Ovary (tissue), 7 donors: ENCODE measurements at regions not wholly inside any gene's neighbourhood (a gene's known extent, or its start where the extent isn't known, plus 50 kb on each side); places are given as distances from the start of the nearest gene placed in this dataset.

Experiments
- DNase-seq, 5 donors: peaks; one replicate each; pipeline ENCODE4 v3.0.0-alpha.2; 2019 to 2020
- H3K27ac ChIP-seq, 2 donors: fragments of 200-600 bp; one replicate each; pipeline versions ENCODE4 v1.5.1 to v1.8.0; 2019 to 2022
- H3K27me3 ChIP-seq: fragments of 200-600 bp; one replicate; pipeline ENCODE4 v1.8.0; 2022
- H3K36me3 ChIP-seq: fragments of 200-600 bp; sonication (generic); one replicate; pipeline ENCODE4 v1.5.1; 2019
- H3K4me1 ChIP-seq: one replicate; pipeline ENCODE4 v1.8.1; 2013; ENCODE audit warnings: mild to moderate bottlenecking, moderate library complexity; ENCODE audit not compliant: insufficient read depth
- H3K4me3 ChIP-seq: fragments of 200-600 bp; sonication (generic); one replicate; pipeline ENCODE4 v1.5.1; 2017
- H3K9me3 ChIP-seq, 2 donors: fragments of 200-600 bp in 1 of 2; sonication (generic) in 1 of 2; one replicate each; pipeline versions ENCODE4 v1.5.1 to v1.8.1; 2013 to 2019; ENCODE audit warnings: mild to moderate bottlenecking in 1 of 2, moderate library complexity in 1 of 2
- EP300 ChIP-seq: sonication (generic); formaldehyde crosslinking; IDR thresholded peaks from one replicate; pipeline ENCODE4 v1.6.1; 2017; ENCODE audit warnings: antibody characterized with exemption
- POLR2A ChIP-seq: fragments of 450-650 bp; IDR thresholded peaks from one replicate; pipeline ENCODE4 v1.6.1; 2017; ENCODE audit warnings: antibody characterized with exemption, mild to moderate bottlenecking, moderate library complexity
- WGBS, 3 donors: extraction: QIAGEN DNeasy Blood & Tissue Kit in 1 of 3; methylation state at CpG; one replicate each; pipeline versions ENCODE4 v1.1.5 to v1.1.7; 2013 to 2017; 5-methylcytosine and 5-hydroxymethylcytosine counted together
- intact Hi-C, 4 donors: fragments of 100-400 bp; cut with DNase I; formaldehyde crosslinking; loops; one replicate each; pipeline versions ENCODE4 v1.11.0 to v1.15.1; 2022 to 2023
- TF ChIP-seq, protein P1 (sequence below), 3 donors: fragments of 450-650 bp in 2 of 3; fragments of 200-600 bp in 1 of 3; IDR thresholded peaks; one replicate each; pipeline versions ENCODE4 v1.5.1 to v1.8.0; 2016 to 2022; ENCODE audit warnings: antibody characterized with exemption in 3 of 3, mild to moderate bottlenecking in 1 of 3
- donor health status: DM: no; HTN: no; CAD: no; lungs with moderate emphysema.
- donor health status: DM: no; HTN: no; CAD: no.
- donor health status: Bipolar disorder and iron deficiency.
- donor health status: DM: no; HTN: no; CAD: no.
- donor health status: DM: yes; HTN: yes; CAD: no.

- no peak overlapping the region for H3K27ac ChIP-seq
- no peak for DNase-seq
- WGBS, 3 donors = 82 to 89% (median 83%) methylated on average over 9 of the region's 9 CpGs
- H3K9me3 ChIP-seq = no peaks in the 10 kb centered on the region
- TF ChIP-seq POLR2A = no peak
- TF ChIP-seq EP300 = no peak
- TF ChIP-seq, protein P1, sequence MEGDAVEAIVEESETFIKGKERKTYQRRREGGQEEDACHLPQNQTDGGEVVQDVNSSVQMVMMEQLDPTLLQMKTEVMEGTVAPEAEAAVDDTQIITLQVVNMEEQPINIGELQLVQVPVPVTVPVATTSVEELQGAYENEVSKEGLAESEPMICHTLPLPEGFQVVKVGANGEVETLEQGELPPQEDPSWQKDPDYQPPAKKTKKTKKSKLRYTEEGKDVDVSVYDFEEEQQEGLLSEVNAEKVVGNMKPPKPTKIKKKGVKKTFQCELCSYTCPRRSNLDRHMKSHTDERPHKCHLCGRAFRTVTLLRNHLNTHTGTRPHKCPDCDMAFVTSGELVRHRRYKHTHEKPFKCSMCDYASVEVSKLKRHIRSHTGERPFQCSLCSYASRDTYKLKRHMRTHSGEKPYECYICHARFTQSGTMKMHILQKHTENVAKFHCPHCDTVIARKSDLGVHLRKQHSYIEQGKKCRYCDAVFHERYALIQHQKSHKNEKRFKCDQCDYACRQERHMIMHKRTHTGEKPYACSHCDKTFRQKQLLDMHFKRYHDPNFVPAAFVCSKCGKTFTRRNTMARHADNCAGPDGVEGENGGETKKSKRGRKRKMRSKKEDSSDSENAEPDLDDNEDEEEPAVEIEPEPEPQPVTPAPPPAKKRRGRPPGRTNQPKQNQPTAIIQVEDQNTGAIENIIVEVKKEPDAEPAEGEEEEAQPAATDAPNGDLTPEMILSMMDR (IDR thresholded peaks at IDR 0.05) = no peak
- no peaks in the 10 kb centered on the region for H3K4me1 ChIP-seq
- intact Hi-C loops = no loop called here
- no peaks in the 10 kb centered on the region for H3K27me3 ChIP-seq
- no peak overlapping the region for H3K4me3 ChIP-seq
- no peaks in the 10 kb centered on the region for H3K36me3 ChIP-seq
Observed at GRCh38 chr1:4275083-4275482, 375.0 kb upstream of the C1orf174 start.

- H3K27me3 ChIP-seq = no peaks in the 10 kb centered on the region
- H3K27ac ChIP-seq = no peak overlapping the region
- WGBS, 3 donors = 22 to 34% (median 23%) methylated on average over 5 of the region's 5 CpGs
- TF ChIP-seq EP300 (no peak), POLR2A (no peak)
- TF ChIP-seq, protein P1 (IDR thresholded peaks at IDR 0.05) = no peak
- H3K4me3 ChIP-seq = no peak overlapping the region
- intact Hi-C loops = no loop called here
- H3K9me3 ChIP-seq = peaks cover 0 to 4% of the 10 kb centered on the region in 2 donors
- H3K4me1 ChIP-seq = no peaks in the 10 kb centered on the region
- no peaks in the 10 kb centered on the region for H3K36me3 ChIP-seq
- no peak for DNase-seq
Observed at GRCh38 chr1:4276238-4276637, 376.2 kb upstream of the C1orf174 start.

DNA sequence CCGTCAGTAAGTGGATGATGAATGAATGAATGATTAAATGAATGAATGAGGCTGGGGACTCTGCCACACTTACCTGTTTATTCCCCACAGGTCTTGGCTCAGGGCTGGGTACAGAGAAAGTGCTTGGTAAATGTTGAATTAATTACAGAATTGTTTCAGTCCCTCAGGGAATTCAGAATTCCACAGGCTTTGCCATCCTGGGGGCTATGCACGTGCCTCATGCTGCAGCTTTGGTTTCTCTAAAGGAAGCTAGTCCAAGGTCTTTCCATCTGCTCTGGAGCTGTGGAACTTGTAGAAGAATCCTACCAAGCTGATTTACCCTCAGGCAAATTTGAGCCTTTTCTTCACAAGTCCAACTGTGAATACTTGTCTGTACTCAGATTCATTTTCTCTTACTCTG lies 376.8 kb upstream of the AJAP1 start:
- TF ChIP-seq POLR2A = no peak
- TF ChIP-seq EP300 = no peak
- TF ChIP-seq, protein P1 (IDR thresholded peaks at IDR 0.05) = no peak
- intact Hi-C loops = no loop called here
- Histone ChIP-seq H3K27ac (no peak overlapping the region), H3K4me1 (no peaks in the 10 kb centered on the region), H3K27me3 (no peaks in the 10 kb centered on the region), H3K4me3 (no peak overlapping the region), H3K36me3 (no peaks in the 10 kb centered on the region), H3K9me3 (peaks cover 0 to 4% of the 10 kb centered on the region in 2 donors)
- no peak for DNase-seq
- 59 to 66% (median 59%) methylated on average over 2 of the region's 2 CpGs for WGBS, 3 donors

DNA sequence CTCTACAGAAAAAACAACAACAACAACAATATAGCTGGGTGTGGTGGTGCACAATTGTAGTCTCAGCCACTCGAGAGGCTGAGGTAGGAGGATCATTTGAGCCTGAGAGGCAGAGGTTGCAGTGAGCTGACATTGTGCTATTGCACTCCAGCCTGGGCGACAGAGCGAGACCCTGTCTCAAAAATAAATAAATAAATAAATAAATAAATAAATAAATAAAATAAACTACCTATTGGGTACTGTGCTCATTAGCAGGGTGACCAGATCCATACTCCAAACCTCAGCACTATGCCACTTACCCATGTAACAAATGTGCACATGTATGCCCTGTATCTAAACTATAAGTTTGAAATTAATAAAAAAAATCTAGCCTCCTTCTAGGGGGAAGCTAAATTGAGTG lies 369.4 kb upstream of the AJAP1 start:
- intact Hi-C loops = no loop called here
- DNase-seq = no peak
- Histone ChIP-seq H3K4me3 (no peak overlapping the region), H3K4me1 (no peaks in the 10 kb centered on the region), H3K27me3 (no peaks in the 10 kb centered on the region), H3K27ac (no peak overlapping the region), H3K36me3 (no peaks in the 10 kb centered on the region), H3K9me3 (peaks cover 0 to 4% of the 10 kb centered on the region in 2 donors)
- TF ChIP-seq, protein P1 (IDR thresholded peaks at IDR 0.05) = no peak
- TF ChIP-seq POLR2A = no peak
- TF ChIP-seq EP300 = no peak
- WGBS, 3 donors = 75 to 79% (median 77%) methylated on average over 3 of the region's 3 CpGs

GRCh38 chr1:4292861-4293260 lies 361.5 kb upstream of the AJAP1 start:
- TF ChIP-seq POLR2A (no peak), EP300 (no peak)
- H3K4me3 ChIP-seq = no peak overlapping the region
- WGBS, 3 donors = 10 to 22% (median 15%) methylated on average over 8 of the region's 8 CpGs
- H3K27ac ChIP-seq = no peak overlapping the region
- H3K4me1 ChIP-seq = no peaks in the 10 kb centered on the region
- no peaks in the 10 kb centered on the region for H3K36me3 ChIP-seq
- intact Hi-C loops = no loop called here
- DNase-seq = no peak
- no peaks in the 10 kb centered on the region for H3K9me3 ChIP-seq
- no peaks in the 10 kb centered on the region for H3K27me3 ChIP-seq
